ENCODE measurements at regions not wholly inside any gene's neighbourhood (a gene's known extent, or its start where the extent isn't known, plus 50 kb on each side); places are given as distances from the start of the nearest gene placed in this dataset.

DNA sequence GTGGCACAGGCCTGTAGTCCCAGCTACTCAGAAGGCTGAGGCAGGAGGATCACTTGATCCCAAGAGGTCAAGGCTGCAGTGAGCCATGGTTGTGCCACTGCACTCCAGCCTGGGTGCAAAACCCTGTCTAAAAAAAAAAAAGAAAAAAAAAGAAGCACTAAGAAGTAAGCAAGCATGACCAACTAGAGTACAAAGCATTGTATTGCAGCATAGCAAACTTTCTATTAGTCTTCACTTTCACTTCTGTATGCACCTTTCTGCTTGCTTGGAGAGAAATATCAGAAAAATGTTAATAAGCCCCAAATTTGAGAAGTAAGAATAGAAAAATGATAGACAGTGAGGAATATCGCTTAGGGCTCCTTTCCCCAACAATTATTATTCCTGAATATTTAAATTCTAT lies 497.7 kb upstream of the WWC1 start:
- Histone ChIP-seq H3K9me2 (replicated peaks; ENCODE audit: insufficient read depth, low read length) (no peaks in the 10 kb centered on the region), H4K20me1 (ENCODE audit: low read depth, low read length) (no peaks in the 10 kb centered on the region), H3K27ac (ENCODE audit: low read depth, low read length) (no peak overlapping the region), H3K4me3 (ENCODE audit: insufficient read depth, low read length, poor library complexity, severe bottlenecking) (no peak overlapping the region), H3K79me2 (ENCODE audit: insufficient read depth, low read length) (no peaks in the 10 kb centered on the region), H3K4me2 (ENCODE audit: low read depth, low read length, poor library complexity, severe bottlenecking) (no peak overlapping the region), H3K9ac (ENCODE audit: low read length) (no peak overlapping the region), H3K9me3 (ENCODE audit: insufficient read depth, low read length) (no peaks in the 10 kb centered on the region), H3K36me3 (ENCODE audit: low read length) (no peaks in the 10 kb centered on the region), H2AFZ (ENCODE audit: low read depth, low read length, severe bottlenecking) (no peak overlapping the region), H3K27me3 (ENCODE audit: low read length) (no peaks in the 10 kb centered on the region), H3F3A (ENCODE audit: insufficient read depth) (no peaks in the 10 kb centered on the region)
- TF ChIP-seq, protein P1, sequence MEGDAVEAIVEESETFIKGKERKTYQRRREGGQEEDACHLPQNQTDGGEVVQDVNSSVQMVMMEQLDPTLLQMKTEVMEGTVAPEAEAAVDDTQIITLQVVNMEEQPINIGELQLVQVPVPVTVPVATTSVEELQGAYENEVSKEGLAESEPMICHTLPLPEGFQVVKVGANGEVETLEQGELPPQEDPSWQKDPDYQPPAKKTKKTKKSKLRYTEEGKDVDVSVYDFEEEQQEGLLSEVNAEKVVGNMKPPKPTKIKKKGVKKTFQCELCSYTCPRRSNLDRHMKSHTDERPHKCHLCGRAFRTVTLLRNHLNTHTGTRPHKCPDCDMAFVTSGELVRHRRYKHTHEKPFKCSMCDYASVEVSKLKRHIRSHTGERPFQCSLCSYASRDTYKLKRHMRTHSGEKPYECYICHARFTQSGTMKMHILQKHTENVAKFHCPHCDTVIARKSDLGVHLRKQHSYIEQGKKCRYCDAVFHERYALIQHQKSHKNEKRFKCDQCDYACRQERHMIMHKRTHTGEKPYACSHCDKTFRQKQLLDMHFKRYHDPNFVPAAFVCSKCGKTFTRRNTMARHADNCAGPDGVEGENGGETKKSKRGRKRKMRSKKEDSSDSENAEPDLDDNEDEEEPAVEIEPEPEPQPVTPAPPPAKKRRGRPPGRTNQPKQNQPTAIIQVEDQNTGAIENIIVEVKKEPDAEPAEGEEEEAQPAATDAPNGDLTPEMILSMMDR (IDR thresholded peaks at IDR 0.05; ENCODE audit: insufficient read depth, low read length, poor library complexity, severe bottlenecking): no peak
- TF ChIP-seq EZH2phosphoT487 (conservative IDR thresholded peaks at IDR 0.05; ENCODE audit: low read length): no peak

DNA sequence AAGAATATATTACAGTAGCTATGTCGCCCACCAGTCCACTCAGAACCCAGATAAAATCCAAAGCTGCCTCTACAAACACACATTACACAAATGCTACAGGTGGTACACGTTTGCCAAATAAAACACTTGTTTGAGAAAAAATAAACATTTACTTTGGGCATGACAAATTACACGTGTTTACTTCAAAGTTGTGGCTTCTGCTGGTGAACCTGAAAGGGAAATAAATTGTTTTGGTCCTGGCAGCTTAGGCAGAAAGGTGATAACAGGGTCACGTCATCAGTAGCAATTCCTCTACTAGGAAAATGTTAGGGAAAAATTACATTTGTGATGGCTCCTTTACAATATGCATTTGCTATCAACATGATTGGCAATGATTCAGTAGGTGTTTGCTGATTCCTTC lies 497.3 kb upstream of the WWC1 start:
- Histone ChIP-seq H3K4me3 (ENCODE audit: insufficient read depth, low read length, poor library complexity, severe bottlenecking) (no peak overlapping the region), H2AFZ (ENCODE audit: low read depth, low read length, severe bottlenecking) (no peak overlapping the region)

DNA sequence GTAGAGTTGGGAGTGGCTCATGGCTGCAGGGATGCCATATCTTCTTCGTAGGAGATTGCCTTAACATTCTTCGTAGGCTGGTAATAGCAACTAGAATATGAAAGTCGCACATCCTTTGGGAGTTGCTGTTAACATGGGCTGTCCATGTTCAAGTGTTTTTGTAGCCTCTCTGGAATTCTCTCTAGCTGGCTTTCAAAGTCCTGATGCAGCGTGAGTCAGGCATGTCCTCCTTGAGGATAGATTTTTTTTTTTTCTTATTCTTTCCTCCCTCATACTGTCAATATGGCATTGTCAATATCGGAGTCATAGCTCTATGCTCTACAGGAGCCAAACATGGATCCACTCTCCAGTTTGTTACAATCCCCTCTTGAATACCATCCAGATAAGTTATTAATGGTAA lies 494.8 kb upstream of the WWC1 start:
- TF ChIP-seq EZH2phosphoT487 (conservative IDR thresholded peaks at IDR 0.05; ENCODE audit: low read length): no peak
- TF ChIP-seq, protein P1 (IDR thresholded peaks at IDR 0.05; ENCODE audit: insufficient read depth, low read length, poor library complexity, severe bottlenecking): no peak

More for the DNA sequence above, 497.3 kb upstream of the WWC1 start:
- Histone ChIP-seq H3K9me2 (replicated peaks; ENCODE audit: insufficient read depth, low read length) (no peaks in the 10 kb centered on the region), H3K9ac (ENCODE audit: low read length) (no peak overlapping the region), H4K20me1 (ENCODE audit: low read depth, low read length) (no peaks in the 10 kb centered on the region), H3K4me2 (ENCODE audit: low read depth, low read length, poor library complexity, severe bottlenecking) (no peak overlapping the region), H3F3A (ENCODE audit: insufficient read depth) (no peaks in the 10 kb centered on the region), H3K36me3 (ENCODE audit: low read length) (no peaks in the 10 kb centered on the region), H3K79me2 (ENCODE audit: insufficient read depth, low read length) (no peaks in the 10 kb centered on the region), H3K9me3 (ENCODE audit: insufficient read depth, low read length) (no peaks in the 10 kb centered on the region), H3K27ac (ENCODE audit: low read depth, low read length) (no peak overlapping the region), H3K27me3 (ENCODE audit: low read length) (no peaks in the 10 kb centered on the region)
- TF ChIP-seq EZH2phosphoT487 (conservative IDR thresholded peaks at IDR 0.05; ENCODE audit: low read length): no peak
- TF ChIP-seq, protein P1 (IDR thresholded peaks at IDR 0.05; ENCODE audit: insufficient read depth, low read length, poor library complexity, severe bottlenecking): no peak

More for the DNA sequence above, 494.8 kb upstream of the WWC1 start:
- H3K4me2 ChIP-seq (ENCODE audit: low read depth, low read length, poor library complexity, severe bottlenecking): no peak overlapping the region
- H3F3A ChIP-seq (ENCODE audit: insufficient read depth): no peaks in the 10 kb centered on the region
- H3K27ac ChIP-seq (ENCODE audit: low read depth, low read length): no peak overlapping the region
- H3K36me3 ChIP-seq (ENCODE audit: low read length): no peaks in the 10 kb centered on the region
- no peaks in the 10 kb centered on the region for H4K20me1 ChIP-seq (ENCODE audit: low read depth, low read length)
- H3K9me3 ChIP-seq (ENCODE audit: insufficient read depth, low read length): no peaks in the 10 kb centered on the region
- no peaks in the 10 kb centered on the region for H3K79me2 ChIP-seq (ENCODE audit: insufficient read depth, low read length)
- no peaks in the 10 kb centered on the region for H3K9me2 ChIP-seq (replicated peaks; ENCODE audit: insufficient read depth, low read length)
- no peak overlapping the region for H3K9ac ChIP-seq (ENCODE audit: low read length)
- no peak overlapping the region for H3K4me3 ChIP-seq (ENCODE audit: insufficient read depth, low read length, poor library complexity, severe bottlenecking)
- H2AFZ ChIP-seq (ENCODE audit: low read depth, low read length, severe bottlenecking): no peak overlapping the region
- H3K27me3 ChIP-seq (ENCODE audit: low read length): no peaks in the 10 kb centered on the region

Measured in SU-DHL-6 (cell line).